NCI-H345 treated with DMSO at 0.1 percent for 48 hours (cell line): ENCODE measurements at regions not wholly inside any gene's neighbourhood (a gene's known extent, or its start where the extent isn't known, plus 50 kb on each side); places are given as distances from the start of the nearest gene placed in this dataset.
"Not testable (repeated sequence)": the region's sequence is repeated elsewhere in the genome, so short reads cannot be mapped to it uniquely, and the experiment has no call there.

Experiments
- DNase-seq: peaks from one replicate; lab custom pipeline; 2025; ENCODE audit not compliant: unreplicated experiment; lab: John Stamatoyannopoulos, UW

GRCh38 chr11:15300341-15300740 is 185.6 kb downstream of the INSC start:
- DNase-seq, result no peak

- DNase-seq, result peak; percentile 86
Observed at GRCh38 chr11:15307619-15308024, 192.9 kb downstream of the INSC start.

- no peak for DNase-seq
Observed at GRCh38 chr11:15308840-15309239, 194.1 kb downstream of the INSC start.

- DNase-seq, result no peak
Observed at GRCh38 chr11:15309296-15309695, 194.6 kb downstream of the INSC start.

GRCh38 chr11:15313862-15314261 is 199.1 kb downstream of the INSC start:
- no peak for DNase-seq

- DNase-seq, result no peak
Observed at GRCh38 chr11:15318814-15319213, 204.1 kb downstream of the INSC start.

GRCh38 chr11:15326520-15326919 is 211.8 kb downstream of the INSC start:
- no peak for DNase-seq

GRCh38 chr11:15327786-15328231 is 213.1 kb downstream of the INSC start:
- DNase-seq, result peak; percentile 49

GRCh38 chr11:15333407-15333806 is 218.7 kb downstream of the INSC start:
- DNase-seq, result no peak

- DNase-seq, result no peak
Observed at GRCh38 chr11:15334766-15335165, 220.0 kb downstream of the INSC start.

GRCh38 chr11:15336021-15336420 is 221.3 kb downstream of the INSC start:
- DNase-seq, result no peak

GRCh38 chr11:15339302-15339701 is 224.6 kb downstream of the INSC start:
- DNase-seq, result no peak

- no peak for DNase-seq
Observed at GRCh38 chr11:15341587-15341986, 226.9 kb downstream of the INSC start.

- no peak for DNase-seq
Observed at GRCh38 chr11:15342163-15342562, 227.4 kb downstream of the INSC start.

GRCh38 chr11:15346907-15347306 is 232.2 kb downstream of the INSC start:
- DNase-seq, result no peak

- DNase-seq, result no peak
Observed at GRCh38 chr11:15347969-15348734, 233.4 kb downstream of the INSC start.

- no peak for DNase-seq
Observed at GRCh38 chr11:15349413-15349812, 234.7 kb downstream of the INSC start.

GRCh38 chr11:15361316-15361715 is 246.6 kb downstream of the INSC start:
- no peak for DNase-seq

- not testable (repeated sequence) for DNase-seq
Observed at GRCh38 chr11:15365286-15365685, 250.6 kb downstream of the INSC start.

- no peak for DNase-seq
Observed at GRCh38 chr11:15367695-15368094, 253.0 kb downstream of the INSC start.

- DNase-seq, result no peak
Observed at GRCh38 chr11:15370495-15371147, 255.9 kb downstream of the INSC start.

GRCh38 chr11:15371533-15371932 is 256.8 kb downstream of the INSC start:
- DNase-seq, result no peak

GRCh38 chr11:15374418-15374817 is 259.7 kb downstream of the INSC start:
- DNase-seq, result no peak
